ENCODE measurements at regions not wholly inside any gene's neighbourhood (a gene's known extent, or its start where the extent isn't known, plus 50 kb on each side); places are given as distances from the start of the nearest gene placed in this dataset.
"Not testable (repeated sequence)": the region's sequence is repeated elsewhere in the genome, so short reads cannot be mapped to it uniquely, and the experiment has no call there.

DNA sequence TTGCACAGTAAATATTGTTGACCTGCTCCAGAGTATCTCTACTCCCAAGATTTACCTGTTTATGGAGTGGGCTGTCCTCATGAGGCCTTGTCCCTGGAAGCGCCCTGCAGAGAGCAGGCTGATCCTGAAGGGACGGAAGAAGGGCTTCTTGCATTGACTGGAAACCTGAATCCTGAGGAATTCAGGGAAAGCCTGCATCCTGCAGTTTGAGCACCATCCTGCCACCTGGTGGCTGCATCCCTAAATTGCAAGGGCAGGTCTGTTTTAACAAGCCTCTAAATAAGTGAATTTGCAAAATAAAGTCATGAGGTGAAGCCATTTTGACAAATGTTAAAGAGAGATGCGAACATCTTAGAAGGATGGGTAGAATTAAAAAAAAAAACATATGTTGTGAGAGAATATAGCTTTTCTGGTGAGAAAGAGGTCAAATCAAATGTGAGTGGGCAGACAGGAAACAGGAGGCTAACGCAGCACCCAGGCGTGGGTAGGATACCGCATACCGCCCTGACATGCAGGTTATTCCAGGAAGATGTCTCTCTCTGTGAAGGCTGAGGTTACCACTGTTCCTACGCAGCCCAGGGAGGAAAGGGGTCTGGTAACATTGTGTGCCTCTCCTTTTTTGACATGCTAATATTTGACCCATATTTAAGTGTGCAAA, 754.9 kb downstream of the RNF144A start:
- DNase-seq (ENCODE audit: low read depth in 2 of 2), result peak in 1 of 2 donors; percentile 1

DNA sequence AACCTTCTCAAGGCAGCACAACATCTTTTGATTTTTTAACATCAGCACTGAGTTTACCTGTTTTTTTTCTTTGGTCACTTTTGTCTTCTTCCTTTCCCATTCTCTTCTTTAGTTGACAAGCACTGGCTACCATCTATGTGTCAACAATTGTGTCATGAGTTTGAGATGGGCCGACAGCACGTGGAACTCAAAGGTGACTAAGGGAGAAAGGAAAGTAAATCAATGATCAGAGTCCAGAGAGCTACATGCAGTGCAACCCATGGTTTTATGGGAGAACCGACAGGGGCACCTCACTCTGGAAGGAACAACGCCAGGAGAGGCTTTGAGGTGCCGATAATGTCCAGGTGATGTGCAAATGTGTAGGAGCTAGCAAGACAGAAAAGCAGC, 755.5 kb downstream of the RNF144A start:
- no peak for DNase-seq (ENCODE audit: low read depth in 2 of 2)

DNA sequence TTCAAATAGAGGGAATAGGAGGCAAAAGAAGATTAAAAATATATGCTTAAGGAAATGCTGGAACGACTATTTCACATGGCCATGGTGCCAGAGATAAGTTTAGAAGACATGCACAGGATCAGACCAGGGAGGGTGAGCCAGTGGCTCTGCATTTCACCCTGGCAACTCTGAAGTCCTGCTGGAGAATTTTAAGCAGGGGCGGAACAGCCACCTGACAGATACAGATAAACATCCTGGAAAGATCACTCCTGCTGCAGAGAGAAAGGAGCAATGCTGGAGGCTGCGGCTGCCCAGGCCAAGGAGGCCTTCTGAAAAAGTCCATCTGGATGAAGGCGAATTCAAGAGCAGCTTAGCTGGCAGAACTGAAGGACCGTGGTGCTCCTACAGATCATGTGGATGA, 755.9 kb downstream of the RNF144A start:
- DNase-seq (ENCODE audit: low read depth in 2 of 2), result no peak

- no peak for DNase-seq (ENCODE audit: low read depth in 2 of 2)
Measured at GRCh38 chr2:7673853-7674252, 756.6 kb downstream of the RNF144A start.

- DNase-seq (ENCODE audit: low read depth in 2 of 2), result no peak
Measured at GRCh38 chr2:7674606-7675005, 757.4 kb downstream of the RNF144A start.

DNA sequence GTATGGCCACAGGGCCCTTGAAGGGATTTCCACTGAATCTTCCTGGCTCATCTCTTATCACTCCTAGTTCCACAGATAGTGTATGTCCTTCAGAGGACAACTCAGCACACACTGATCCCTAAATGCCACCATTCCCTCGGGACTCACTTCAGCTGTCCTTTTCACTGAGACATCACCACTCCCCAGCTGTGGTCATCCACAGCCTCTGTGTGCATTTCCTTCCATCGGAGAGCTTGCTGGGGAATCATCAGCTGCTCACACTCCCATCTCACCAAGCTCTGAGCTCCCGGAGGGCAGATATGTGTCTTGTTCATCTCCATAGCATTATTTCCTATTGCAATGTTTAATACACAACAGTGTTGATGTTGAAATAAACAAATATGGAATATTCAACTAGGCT, 759.5 kb downstream of the RNF144A start:
- DNase-seq (ENCODE audit: low read depth in 2 of 2), result no peak

DNA sequence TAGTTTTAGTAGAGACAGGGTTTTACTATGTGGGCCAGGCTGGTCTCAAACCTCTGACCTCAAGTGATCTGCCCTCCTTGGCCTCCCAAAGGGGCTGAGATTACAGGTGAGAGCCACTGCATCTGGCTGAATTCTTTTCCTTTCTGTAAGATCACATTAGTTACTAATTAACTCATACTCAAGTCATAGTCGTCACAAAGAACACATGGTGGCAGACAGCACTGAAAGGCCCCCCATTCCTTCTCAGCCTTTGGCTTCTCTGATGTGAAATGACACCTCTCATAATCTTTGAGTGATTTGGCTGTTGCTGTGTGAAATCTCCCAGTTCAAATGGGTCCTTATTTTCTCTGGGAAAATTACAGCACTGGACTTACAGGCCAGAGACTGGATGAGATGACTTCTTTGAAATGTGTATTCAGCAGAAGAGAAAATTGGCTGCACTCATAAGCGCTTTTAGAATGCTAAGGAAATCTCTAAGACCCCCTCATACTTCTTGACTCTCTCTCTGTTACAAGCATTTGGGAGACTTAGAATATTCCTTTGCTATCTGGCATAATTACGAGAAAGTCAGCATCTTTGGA, 764.8 kb downstream of the RNF144A start:
- no peak for DNase-seq (ENCODE audit: low read depth in 2 of 2)

DNA sequence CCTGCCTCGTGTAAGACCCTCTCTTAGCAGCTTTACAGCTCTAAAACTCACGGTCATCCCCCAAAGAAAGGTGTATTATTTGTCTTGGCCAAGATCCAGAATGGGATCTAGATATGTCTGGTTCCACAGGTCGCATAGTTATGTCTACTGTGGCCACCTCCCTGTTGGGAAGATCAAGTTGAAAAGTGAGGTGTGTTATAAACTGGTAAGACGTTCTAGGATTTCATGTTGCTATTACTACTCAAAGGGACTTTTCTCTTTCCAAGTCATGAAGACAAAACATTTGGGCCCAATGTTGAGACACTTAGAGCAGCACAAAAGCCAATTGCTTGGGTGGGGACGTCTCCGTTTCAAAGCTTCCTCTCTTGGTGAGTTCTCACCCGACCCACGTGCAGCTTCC, 766.0 kb downstream of the RNF144A start:
- no peak for DNase-seq (ENCODE audit: low read depth in 2 of 2)

GRCh38 chr2:7683708-7684107, 766.5 kb downstream of the RNF144A start:
- no peak for DNase-seq (ENCODE audit: low read depth in 2 of 2)

GRCh38 chr2:7685342-7686015, 768.3 kb downstream of the RNF144A start:
- no peak for DNase-seq (ENCODE audit: low read depth in 2 of 2)

- DNase-seq (ENCODE audit: low read depth in 2 of 2), result no peak
Measured at GRCh38 chr2:7686016-7686385, 768.8 kb downstream of the RNF144A start.

DNA sequence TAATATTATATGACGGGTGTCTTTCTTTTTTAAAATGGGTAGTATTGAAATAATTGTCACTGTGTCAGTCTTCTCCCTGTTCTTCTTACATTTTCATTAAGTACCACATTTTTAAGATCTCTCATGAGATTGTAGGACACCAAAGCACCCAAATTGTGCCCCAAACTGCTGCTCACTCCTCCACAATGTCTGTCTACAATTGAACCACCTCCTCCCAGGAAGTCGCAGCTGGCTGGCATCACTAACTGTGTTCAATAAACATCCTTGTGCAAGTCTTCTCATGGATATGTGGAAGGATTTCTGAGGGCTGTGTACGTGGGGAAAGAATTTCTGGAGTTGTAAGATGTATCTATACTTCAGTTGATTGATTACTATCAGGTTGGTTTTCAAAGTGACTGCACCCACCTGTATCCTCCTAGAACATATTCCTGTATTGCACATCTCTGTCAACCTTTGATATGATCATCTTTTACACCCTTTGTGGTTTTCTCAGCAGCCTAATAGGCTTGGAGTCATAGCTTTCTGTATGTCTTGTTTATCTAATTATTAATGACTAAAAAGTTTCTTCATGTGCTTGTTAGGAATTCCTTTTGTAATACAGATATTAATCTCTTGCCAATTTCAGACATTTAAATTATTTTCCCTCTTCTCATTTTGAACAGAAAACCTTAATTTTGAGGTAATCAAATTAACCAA, 774.9 kb downstream of the RNF144A start:
- no peak for DNase-seq (ENCODE audit: low read depth in 2 of 2)

DNA sequence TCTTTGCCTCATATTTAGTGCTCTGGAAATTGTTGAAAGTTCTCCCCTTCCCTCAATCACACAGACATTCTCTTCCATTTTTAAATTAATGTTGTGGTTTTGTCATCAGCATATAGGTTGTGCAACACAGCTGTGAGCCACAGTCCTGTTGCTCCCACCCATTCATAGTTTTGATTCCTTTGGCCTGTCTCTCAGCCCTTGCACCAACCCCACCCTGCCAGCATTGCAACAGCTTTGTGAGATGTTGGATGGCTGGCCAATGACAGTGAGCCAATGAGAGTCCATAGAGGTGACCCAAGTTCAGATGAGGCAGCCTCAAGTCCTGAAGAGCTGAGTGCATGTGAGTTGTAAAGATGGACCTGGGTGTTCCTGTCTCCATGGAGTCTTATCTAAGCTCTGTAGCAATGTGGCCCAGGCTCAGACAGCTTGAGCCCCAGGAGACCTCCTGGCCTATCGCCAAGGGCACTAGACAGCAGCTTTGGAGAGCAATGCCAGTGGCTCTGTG, 775.5 kb downstream of the RNF144A start:
- no peak for DNase-seq (ENCODE audit: low read depth in 2 of 2)

- no peak for DNase-seq (ENCODE audit: low read depth in 2 of 2)
Measured at GRCh38 chr2:7693246-7694075, 776.2 kb downstream of the RNF144A start.

DNA sequence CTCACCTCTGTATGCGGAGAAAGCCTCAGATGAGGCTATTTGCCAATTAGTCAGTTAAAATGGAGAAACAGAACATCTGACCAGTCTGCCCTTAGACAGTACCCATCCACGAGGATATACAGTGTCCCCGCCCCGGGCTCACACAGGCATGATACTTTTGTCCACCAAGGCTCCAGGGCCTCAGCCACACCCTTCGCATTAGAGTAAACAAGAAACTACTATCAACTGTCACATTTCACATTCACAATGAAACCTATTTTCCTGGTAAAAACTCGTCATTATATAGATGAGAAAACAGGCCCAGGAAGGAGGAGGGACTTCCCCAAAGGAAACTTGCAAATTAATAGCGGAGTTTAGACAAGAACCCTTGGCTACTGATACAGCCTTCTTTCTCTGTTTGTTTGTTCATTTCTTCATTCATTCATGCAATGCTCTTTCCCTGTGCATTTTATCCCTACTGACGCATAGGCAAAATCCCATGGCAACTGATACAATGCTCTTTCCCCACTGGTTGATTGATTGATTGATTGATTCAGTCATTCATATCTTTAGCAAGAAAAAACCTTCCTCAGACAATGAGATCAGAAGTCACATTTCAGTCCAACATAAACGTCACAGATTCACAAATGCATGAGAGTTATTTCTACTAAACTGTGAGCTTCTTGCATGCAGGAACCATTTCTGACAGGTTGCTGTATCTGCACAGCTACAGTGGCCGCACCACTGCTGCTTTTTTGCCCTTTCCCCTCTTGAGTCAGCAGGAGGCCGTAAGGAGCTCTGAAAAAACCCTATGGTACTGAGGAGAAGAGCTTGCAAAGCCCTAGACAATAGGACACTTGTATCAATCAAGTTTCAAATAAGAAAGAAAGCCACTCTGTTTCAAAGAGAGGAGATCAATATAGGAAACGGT, 777.1 kb downstream of the RNF144A start:
- no peak for DNase-seq (ENCODE audit: low read depth in 2 of 2)

GRCh38 chr2:7696556-7696955, 779.3 kb downstream of the RNF144A start:
- DNase-seq (ENCODE audit: low read depth in 2 of 2), result not testable (repeated sequence)

DNA sequence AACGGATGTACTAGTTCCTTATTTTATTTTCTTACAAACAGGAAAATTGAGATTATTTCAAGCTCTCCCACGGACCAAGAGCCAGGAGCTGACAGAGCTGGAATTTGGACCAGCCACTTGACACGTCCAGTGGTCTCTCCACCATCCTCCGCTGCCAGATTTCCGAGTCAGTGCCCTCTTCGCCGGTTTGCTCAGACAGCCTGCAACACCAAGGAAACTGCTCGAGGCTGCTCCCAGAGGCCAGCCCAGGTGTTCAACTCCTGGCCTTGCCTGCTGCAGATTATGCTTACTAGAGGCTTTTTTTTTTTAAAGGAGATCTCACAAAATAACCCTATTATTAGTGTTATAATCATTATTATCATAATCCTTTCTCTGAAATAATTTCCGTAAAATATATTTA, 779.8 kb downstream of the RNF144A start:
- no peak for DNase-seq (ENCODE audit: low read depth in 2 of 2)

- DNase-seq (ENCODE audit: low read depth in 2 of 2), result no peak
Measured at GRCh38 chr2:7701791-7702190, 784.6 kb downstream of the RNF144A start.

GRCh38 chr2:7703048-7703447, 785.8 kb downstream of the RNF144A start:
- no peak for DNase-seq (ENCODE audit: low read depth in 2 of 2)

GRCh38 chr2:7703543-7704144, 786.4 kb downstream of the RNF144A start:
- no peak for DNase-seq (ENCODE audit: low read depth in 2 of 2)
